Keratinocyte (primary cell): ENCODE measurements at regions not wholly inside any gene's neighbourhood (a gene's known extent, or its start where the extent isn't known, plus 50 kb on each side); places are given as distances from the start of the nearest gene placed in this dataset.

ENCODE experiments used
- DNase-seq: peaks from one replicate; pipeline ENCODE4 v3.0.0-alpha.2; 2011; ENCODE audit warnings: low read depth, missing footprints, low spot score
- FAIRE-seq: peaks from 2 replicates; lab custom pipeline; 2011; peaks lifted over from hg19 to GRCh38; lab: Jason Lieb, UNC
- H2AFZ ChIP-seq: 2 replicates; pipeline ENCODE4 v1.6.0; 2012; ENCODE audit warnings: low read length, control low read depth, inconsistent platforms; ENCODE audit not compliant: control insufficient read depth
- H3K27ac ChIP-seq: 2 replicates; pipeline ENCODE4 v1.5.1; 2011; ENCODE audit warnings: low read length; ENCODE audit not compliant: control insufficient read depth, insufficient read depth
- H3K27me3 ChIP-seq: 3 replicates; pipeline ENCODE4 v1.6.0; 2011; ENCODE audit warnings: low read length; ENCODE audit not compliant: control insufficient read depth, insufficient read depth; ENCODE audit errors: extremely low read depth
- H3K36me3 ChIP-seq, 2 experiments: 2 replicates in 1 of 2; 3 replicates in 1 of 2; pipeline ENCODE4 v1.5.1; 2011; ENCODE audit warnings: low read length in 2 of 2, mild to moderate bottlenecking in 1 of 2; ENCODE audit not compliant: control insufficient read depth in 2 of 2, insufficient read depth in 2 of 2; ENCODE audit errors: extremely low read depth in 1 of 2
- H3K4me1 ChIP-seq: 3 replicates; pipeline ENCODE4 v1.5.1; 2011; ENCODE audit warnings: low read length; ENCODE audit not compliant: control insufficient read depth, insufficient read depth; ENCODE audit errors: extremely low read depth
- H3K4me2 ChIP-seq: 3 replicates; pipeline ENCODE4 v1.6.0; 2011; ENCODE audit warnings: low read depth, low read length; ENCODE audit not compliant: control insufficient read depth, insufficient read depth; ENCODE audit errors: extremely low read depth
- H3K4me3 ChIP-seq, 3 experiments: fragments of 200-600 bp in 1 of 3; sonication (generic) in 1 of 3; 2 replicates in 2 of 3; 3 replicates in 1 of 3; pipeline ENCODE4 v1.5.1; 2011 to 2016; ENCODE audit warnings: low read length in 3 of 3, mild to moderate bottlenecking in 3 of 3, control low read depth in 2 of 3, inconsistent platforms in 1 of 3, low read depth in 1 of 3, mixed read lengths in 1 of 3, mixed run types in 1 of 3, moderate library complexity in 1 of 3; ENCODE audit not compliant: control insufficient read depth in 2 of 3, insufficient read depth in 2 of 3; ENCODE audit errors: extremely low read depth in 1 of 3
- H3K79me2 ChIP-seq: 2 replicates; pipeline ENCODE4 v1.6.0; 2012; ENCODE audit warnings: low read length; ENCODE audit not compliant: control insufficient read depth, insufficient read depth
- H3K9ac ChIP-seq: 3 replicates; pipeline ENCODE4 v1.6.0; 2011; ENCODE audit warnings: low read length; ENCODE audit not compliant: control insufficient read depth, insufficient read depth; ENCODE audit errors: extremely low read depth
- H3K9me1 ChIP-seq: 3 replicates; pipeline ENCODE4 v1.6.0; 2011; ENCODE audit warnings: low read length; ENCODE audit not compliant: control insufficient read depth, insufficient read depth; ENCODE audit errors: extremely low read depth
- H3K9me3 ChIP-seq: 2 replicates; pipeline ENCODE4 v1.5.1; 2012; ENCODE audit warnings: low read depth, low read length; ENCODE audit not compliant: control insufficient read depth
- H4K20me1 ChIP-seq: 3 replicates; pipeline ENCODE4 v1.6.0; 2011; ENCODE audit warnings: low read length; ENCODE audit not compliant: control insufficient read depth, insufficient read depth; ENCODE audit errors: extremely low read depth
- CTCF ChIP-seq, 3 experiments: IDR thresholded peaks in 1 of 3; conservative IDR thresholded peaks in 1 of 3; optimal IDR thresholded peaks in 1 of 3; 2 replicates in 2 of 3; 3 replicates in 1 of 3; pipeline versions ENCODE3 to v1.5.1; 2011; ENCODE audit warnings: low read length in 3 of 3, mild to moderate bottlenecking in 3 of 3, moderate library complexity in 2 of 3, control low read depth in 1 of 3, inconsistent platforms in 1 of 3; ENCODE audit not compliant: insufficient read depth in 2 of 3; ENCODE audit errors: extremely low read depth in 1 of 3
- EZH2 ChIP-seq: IDR thresholded peaks from one replicate; pipeline ENCODE4 v1.6.1; 2012; ENCODE audit warnings: inconsistent platforms, mild to moderate bottlenecking, low read length, moderate library complexity
- dilution Hi-C: fragments of 300-500 bp; cut with MboI; formaldehyde crosslinking; loops from one replicate; pipeline ENCODE4 v1.7.0; 2020; ENCODE audit warnings: low sequenced_read_pairs; ENCODE audit not compliant: extremely low pct_ligation_motif_present

GRCh38 chr7:97460433-97460832 lies 271.5 kb upstream of the TAC1 start:
- no peaks in the 10 kb centered on the region for H3K27me3 ChIP-seq
- H3K4me1 ChIP-seq = no peaks in the 10 kb centered on the region
- TF ChIP-seq CTCF (optimal IDR thresholded peaks at IDR 0.05 in 1 of 3, IDR thresholded peaks at IDR 0.05 in 1 of 3, conservative IDR thresholded peaks at IDR 0.05 in 1 of 3; ENCODE audit: extremely low read depth in 1 of 3, insufficient read depth in 2 of 3, low read length in 3 of 3) = no peak
- no peak for TF ChIP-seq EZH2
- no peaks in the 10 kb centered on the region for H4K20me1 ChIP-seq
- H3K36me3 ChIP-seq = no peaks in the 10 kb centered on the region
- no peak for FAIRE-seq
- no peak overlapping the region for H3K9ac ChIP-seq
- no peak overlapping the region for H3K4me3 ChIP-seq
- H3K79me2 ChIP-seq = no peaks in the 10 kb centered on the region
- no peaks in the 10 kb centered on the region for H3K9me3 ChIP-seq
- no peak overlapping the region for H3K27ac ChIP-seq
- no peaks in the 10 kb centered on the region for H3K9me1 ChIP-seq
- no peak for DNase-seq
- no peak overlapping the region for H3K4me2 ChIP-seq
- no peak overlapping the region for H2AFZ ChIP-seq
- dilution Hi-C loops = no loop called here

GRCh38 chr7:97461596-97461995 lies 270.3 kb upstream of the TAC1 start:
- Histone ChIP-seq H3K9me1 (no peaks in the 10 kb centered on the region), H3K4me1 (no peaks in the 10 kb centered on the region), H3K9me3 (no peaks in the 10 kb centered on the region), H3K4me3 (no peak overlapping the region), H3K27ac (no peak overlapping the region), H2AFZ (no peak overlapping the region), H3K36me3 (no peaks in the 10 kb centered on the region), H3K79me2 (no peaks in the 10 kb centered on the region), H4K20me1 (no peaks in the 10 kb centered on the region), H3K9ac (no peak overlapping the region), H3K4me2 (no peak overlapping the region), H3K27me3 (no peaks in the 10 kb centered on the region)
- no peak for DNase-seq
- dilution Hi-C loops = no loop called here
- no peak for FAIRE-seq
- no peak for TF ChIP-seq EZH2
- no peak for TF ChIP-seq CTCF (optimal IDR thresholded peaks at IDR 0.05 in 1 of 3, IDR thresholded peaks at IDR 0.05 in 1 of 3, conservative IDR thresholded peaks at IDR 0.05 in 1 of 3; ENCODE audit: extremely low read depth in 1 of 3, insufficient read depth in 2 of 3, low read length in 3 of 3)
